AG09319 (cell line): ENCODE measurements at regions not wholly inside any gene's neighbourhood (a gene's known extent, or its start where the extent isn't known, plus 50 kb on each side); places are given as distances from the start of the nearest gene placed in this dataset.

Experiments
- DNase-seq: peaks from one replicate; pipeline ENCODE4 v3.0.0-alpha.2; 2010; ENCODE audit warnings: low read depth; ENCODE audit errors: extremely low read depth
- TF ChIP-seq, protein P1 (sequence below): IDR thresholded peaks from 2 replicates; pipeline ENCODE4 v1.5.1; 2011; ENCODE audit warnings: low read depth, mild to moderate bottlenecking, inconsistent platforms, low read length, moderate library complexity

DNA sequence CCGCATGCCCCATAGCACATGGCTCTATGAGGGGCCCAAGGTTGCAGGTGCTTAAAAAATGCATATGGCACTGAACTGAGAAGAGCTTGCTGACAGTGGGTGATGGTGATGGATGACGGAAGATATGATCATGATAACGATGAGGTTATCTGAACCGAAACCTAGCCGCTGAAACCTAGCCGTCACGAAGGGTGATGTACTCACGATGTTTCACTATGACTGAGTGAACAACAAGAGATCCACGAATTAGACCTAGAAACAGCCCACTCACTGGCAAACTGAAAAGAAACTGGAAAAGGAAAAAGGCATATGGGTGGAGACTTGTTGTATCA is 57.6 kb upstream of the BCL6 start:
- TF ChIP-seq, protein P1, sequence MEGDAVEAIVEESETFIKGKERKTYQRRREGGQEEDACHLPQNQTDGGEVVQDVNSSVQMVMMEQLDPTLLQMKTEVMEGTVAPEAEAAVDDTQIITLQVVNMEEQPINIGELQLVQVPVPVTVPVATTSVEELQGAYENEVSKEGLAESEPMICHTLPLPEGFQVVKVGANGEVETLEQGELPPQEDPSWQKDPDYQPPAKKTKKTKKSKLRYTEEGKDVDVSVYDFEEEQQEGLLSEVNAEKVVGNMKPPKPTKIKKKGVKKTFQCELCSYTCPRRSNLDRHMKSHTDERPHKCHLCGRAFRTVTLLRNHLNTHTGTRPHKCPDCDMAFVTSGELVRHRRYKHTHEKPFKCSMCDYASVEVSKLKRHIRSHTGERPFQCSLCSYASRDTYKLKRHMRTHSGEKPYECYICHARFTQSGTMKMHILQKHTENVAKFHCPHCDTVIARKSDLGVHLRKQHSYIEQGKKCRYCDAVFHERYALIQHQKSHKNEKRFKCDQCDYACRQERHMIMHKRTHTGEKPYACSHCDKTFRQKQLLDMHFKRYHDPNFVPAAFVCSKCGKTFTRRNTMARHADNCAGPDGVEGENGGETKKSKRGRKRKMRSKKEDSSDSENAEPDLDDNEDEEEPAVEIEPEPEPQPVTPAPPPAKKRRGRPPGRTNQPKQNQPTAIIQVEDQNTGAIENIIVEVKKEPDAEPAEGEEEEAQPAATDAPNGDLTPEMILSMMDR: no peak
- DNase-seq: no peak

DNA sequence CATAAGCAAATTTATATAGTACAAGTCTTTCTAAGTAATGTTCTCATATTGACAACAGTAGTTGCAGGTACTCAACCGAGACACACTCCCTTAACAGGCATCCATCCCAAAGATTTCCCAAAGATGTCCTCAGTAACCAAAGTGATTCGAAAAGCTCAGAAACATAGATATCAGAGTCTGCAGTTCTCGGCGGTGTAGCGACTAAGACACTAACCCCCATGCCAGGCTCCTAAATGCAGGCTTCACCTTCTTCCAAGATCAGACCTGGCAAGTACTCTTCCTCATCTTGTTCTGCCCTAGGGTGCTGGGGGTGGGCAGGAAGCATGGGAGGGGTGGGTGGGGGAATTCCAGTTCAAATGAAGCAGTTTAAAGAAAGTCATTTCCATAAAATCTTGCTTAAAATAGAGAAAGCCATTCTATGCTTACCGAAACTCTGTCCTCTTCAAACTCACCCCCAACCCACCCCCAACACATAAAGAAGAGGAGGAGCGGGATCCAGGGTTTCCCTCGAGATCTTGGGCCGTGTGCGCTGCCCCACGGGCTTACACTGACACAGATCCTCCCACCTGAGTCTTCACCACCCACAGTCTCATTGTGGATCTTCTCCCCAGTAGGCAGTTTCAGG is 59.0 kb upstream of the BCL6 start:
- TF ChIP-seq, protein P1: no peak
- DNase-seq: no peak

DNA sequence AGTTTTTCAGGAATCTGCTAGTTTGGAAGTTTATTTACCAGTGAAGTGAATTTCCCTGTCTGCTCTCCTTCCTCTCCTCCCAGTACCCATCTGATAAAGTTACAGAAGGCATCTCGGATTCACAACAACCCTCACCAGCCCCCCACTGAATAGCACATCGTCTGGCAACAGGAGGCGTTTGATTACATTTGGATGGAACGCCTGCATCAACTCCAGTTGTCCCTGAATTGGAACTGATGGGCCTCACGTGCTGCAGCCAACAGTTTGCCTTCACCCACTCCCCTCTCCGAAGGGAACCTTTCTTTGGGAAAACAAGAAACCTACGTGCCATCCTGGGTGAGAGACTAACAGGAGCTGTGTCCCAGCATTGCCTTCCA is 59.5 kb upstream of the BCL6 start:
- no peak for DNase-seq
- TF ChIP-seq, protein P1: no peak

DNA sequence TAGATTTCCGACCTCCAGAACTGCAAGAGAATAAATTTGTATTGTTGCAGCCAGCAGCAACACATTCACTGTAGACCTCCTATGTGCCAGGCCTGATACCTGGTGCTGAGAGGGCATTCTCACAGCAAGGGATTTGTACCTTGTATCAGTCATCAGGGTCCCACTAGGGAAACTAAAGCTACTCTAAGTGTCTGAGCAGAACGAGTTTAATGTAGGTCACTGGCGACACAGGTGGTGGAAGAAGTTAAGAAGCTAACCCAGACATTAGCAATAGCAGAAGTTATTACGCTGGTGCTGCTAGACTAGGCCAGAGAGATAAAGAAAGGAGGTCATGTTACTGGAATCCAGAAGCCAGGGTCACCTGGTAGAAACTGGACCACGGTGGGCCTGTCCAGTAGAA is 60.5 kb upstream of the BCL6 start:
- TF ChIP-seq, protein P1: no peak
- no peak for DNase-seq

DNA sequence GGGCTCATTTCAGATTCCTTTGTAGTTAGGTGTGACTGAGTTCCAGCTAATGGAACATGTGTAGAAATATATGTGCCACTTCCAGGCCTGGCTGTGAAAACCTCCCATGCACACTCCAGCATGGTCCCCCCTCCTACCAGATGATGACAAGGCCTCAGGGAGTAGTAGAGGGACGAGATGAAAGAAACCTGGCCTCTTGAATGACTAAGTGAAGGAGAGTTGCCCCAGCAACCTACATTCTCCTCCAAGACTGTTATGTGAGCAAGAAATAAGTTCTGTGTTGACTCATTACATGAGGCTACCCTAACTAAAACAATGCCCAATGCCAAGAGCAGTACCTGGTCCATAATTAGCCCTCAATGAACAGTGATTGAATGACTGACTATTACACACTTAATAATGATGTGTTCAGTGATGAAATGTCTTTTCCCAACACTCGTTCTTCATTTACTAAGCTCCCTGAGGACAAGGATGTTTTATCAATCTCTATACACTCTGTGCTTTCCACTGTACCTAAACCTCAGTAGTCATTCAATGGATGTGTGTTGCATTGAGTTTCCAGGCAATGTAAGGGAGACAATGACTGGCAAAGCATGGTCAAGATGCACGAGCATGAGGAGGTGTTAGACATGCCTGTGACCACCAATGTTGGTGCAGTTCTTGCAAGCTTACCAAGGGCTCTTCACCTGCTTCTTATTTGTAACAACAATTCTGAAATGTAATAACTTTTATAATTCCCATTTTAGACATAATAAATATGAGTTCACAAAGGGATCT is 62.0 kb upstream of the BCL6 start:
- TF ChIP-seq, protein P1: no peak
- DNase-seq: no peak

DNA sequence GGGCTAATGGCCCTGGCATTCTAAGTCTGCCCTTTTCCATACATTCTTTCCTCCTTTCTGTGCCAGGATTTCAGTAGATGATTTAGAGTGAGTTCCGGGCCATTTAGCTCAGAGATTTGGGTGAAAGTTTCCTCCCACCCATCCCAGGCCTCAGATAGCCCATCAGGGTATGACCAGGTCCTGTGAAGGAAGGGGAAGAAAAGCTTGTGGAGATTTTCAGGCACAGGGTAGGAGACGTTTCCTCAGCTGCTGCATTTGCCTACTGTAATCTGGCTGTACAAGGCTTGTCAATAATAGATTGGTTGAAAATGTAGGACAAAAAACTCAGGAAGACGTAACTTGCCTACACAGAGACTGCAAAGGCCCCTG is 63.2 kb upstream of the BCL6 start:
- DNase-seq: no peak
- TF ChIP-seq, protein P1: no peak

DNA sequence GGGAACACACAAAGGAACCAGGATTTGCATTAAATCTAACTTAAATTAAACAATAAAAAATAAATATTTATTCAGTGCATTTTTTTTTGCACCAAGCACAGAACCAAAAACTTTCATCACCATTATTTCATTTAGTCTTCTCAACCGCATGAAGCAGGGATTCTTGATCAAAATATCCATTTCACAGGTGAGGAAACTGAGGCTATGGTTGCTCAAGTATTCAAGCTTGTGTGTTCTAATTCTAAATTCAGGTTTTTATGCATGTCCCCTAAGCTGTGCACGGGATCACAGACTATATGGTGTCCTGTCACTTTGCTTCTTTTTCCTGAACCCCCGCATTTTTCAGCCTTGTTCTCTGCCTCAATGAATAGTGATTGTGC is 64.3 kb upstream of the BCL6 start:
- TF ChIP-seq, protein P1: no peak

More for the DNA sequence above, 64.3 kb upstream of the BCL6 start:
- DNase-seq: no peak
